ENCODE measurements at regions not wholly inside any gene's neighbourhood (a gene's known extent, or its start where the extent isn't known, plus 50 kb on each side); places are given as distances from the start of the nearest gene placed in this dataset.

GRCh38 chr13:59332966-59333365, 830.8 kb downstream of the DIAPH3 start:
- DNase-seq, result no peak

GRCh38 chr13:59337070-59337469, 826.7 kb downstream of the DIAPH3 start:
- DNase-seq, result no peak

- DNase-seq, result no peak
These were observed 823.6 kb downstream of the DIAPH3 start for GRCh38 chr13:59340151-59340550.

- no peak for DNase-seq
These were observed 823.1 kb downstream of the DIAPH3 start for GRCh38 chr13:59340581-59340980.

- no peak for DNase-seq
These were observed 821.3 kb downstream of the DIAPH3 start for GRCh38 chr13:59342400-59342799.

GRCh38 chr13:59343132-59343531, 820.6 kb downstream of the DIAPH3 start:
- no peak for DNase-seq

GRCh38 chr13:59343993-59344822, 819.5 kb downstream of the DIAPH3 start:
- no peak for DNase-seq

- no peak for DNase-seq
These were observed 818.4 kb downstream of the DIAPH3 start for GRCh38 chr13:59345311-59345710.

- DNase-seq, result no peak
These were observed 816.6 kb downstream of the DIAPH3 start for GRCh38 chr13:59346999-59347723.

- no peak for DNase-seq
These were observed 815.1 kb downstream of the DIAPH3 start for GRCh38 chr13:59348617-59349016.

GRCh38 chr13:59352600-59352999, 811.1 kb downstream of the DIAPH3 start:
- DNase-seq, result no peak

GRCh38 chr13:59354665-59355369, 808.9 kb downstream of the DIAPH3 start:
- DNase-seq, result no peak

- no peak for DNase-seq
These were observed 807.1 kb downstream of the DIAPH3 start for GRCh38 chr13:59356607-59357006.

GRCh38 chr13:59358014-59358413, 805.7 kb downstream of the DIAPH3 start:
- DNase-seq, result no peak

GRCh38 chr13:59360108-59360507, 803.6 kb downstream of the DIAPH3 start:
- no peak for DNase-seq

GRCh38 chr13:59360916-59361315, 802.8 kb downstream of the DIAPH3 start:
- no peak for DNase-seq

GRCh38 chr13:59363313-59363712, 800.4 kb downstream of the DIAPH3 start:
- no peak for DNase-seq

- no peak for DNase-seq
These were observed 799.8 kb downstream of the DIAPH3 start for GRCh38 chr13:59363947-59364346.

GRCh38 chr13:59364641-59365085, 799.1 kb downstream of the DIAPH3 start:
- DNase-seq, result no peak

- DNase-seq, result no peak
These were observed 796.3 kb downstream of the DIAPH3 start for GRCh38 chr13:59367467-59367866.

GRCh38 chr13:59367904-59368303, 795.8 kb downstream of the DIAPH3 start:
- DNase-seq, result no peak

GRCh38 chr13:59368693-59369092, 795.0 kb downstream of the DIAPH3 start:
- DNase-seq, result no peak

- DNase-seq, result no peak
These were observed 792.5 kb downstream of the DIAPH3 start for GRCh38 chr13:59371229-59371628.

GRCh38 chr13:59373341-59373740, 790.4 kb downstream of the DIAPH3 start:
- DNase-seq, result no peak

Measured in activated CD4-positive, CD25-positive, alpha-beta regulatory T cell (primary cell).